ENCODE measurements at regions not wholly inside any gene's neighbourhood (a gene's known extent, or its start where the extent isn't known, plus 50 kb on each side); places are given as distances from the start of the nearest gene placed in this dataset.

- TF ChIP-seq POLR2A (IDR thresholded peaks at IDR 0.05; ENCODE audit: low read depth, low read length) (no peak), TAF1 (IDR thresholded peaks at IDR 0.05; ENCODE audit: borderline replicate concordance, low read depth, low read length) (no peak)
These were observed 83.4 kb upstream of the RASEF start for GRCh38 chr9:83146325-83146724.
